Left forelimb (tissue), 1 donor: ENCODE measurements at regions not wholly inside any gene's neighbourhood (a gene's known extent, or its start where the extent isn't known, plus 50 kb on each side); places are given as distances from the start of the nearest gene placed in this dataset.
"Not testable (repeated sequence)": the region's sequence is repeated elsewhere in the genome, so short reads cannot be mapped to it uniquely, and the experiment has no call there.

Experiments used
- DNase-seq: peaks from one replicate; pipeline ENCODE4 v3.0.0-alpha.2; 2018; ENCODE audit warnings: low spot score

DNA sequence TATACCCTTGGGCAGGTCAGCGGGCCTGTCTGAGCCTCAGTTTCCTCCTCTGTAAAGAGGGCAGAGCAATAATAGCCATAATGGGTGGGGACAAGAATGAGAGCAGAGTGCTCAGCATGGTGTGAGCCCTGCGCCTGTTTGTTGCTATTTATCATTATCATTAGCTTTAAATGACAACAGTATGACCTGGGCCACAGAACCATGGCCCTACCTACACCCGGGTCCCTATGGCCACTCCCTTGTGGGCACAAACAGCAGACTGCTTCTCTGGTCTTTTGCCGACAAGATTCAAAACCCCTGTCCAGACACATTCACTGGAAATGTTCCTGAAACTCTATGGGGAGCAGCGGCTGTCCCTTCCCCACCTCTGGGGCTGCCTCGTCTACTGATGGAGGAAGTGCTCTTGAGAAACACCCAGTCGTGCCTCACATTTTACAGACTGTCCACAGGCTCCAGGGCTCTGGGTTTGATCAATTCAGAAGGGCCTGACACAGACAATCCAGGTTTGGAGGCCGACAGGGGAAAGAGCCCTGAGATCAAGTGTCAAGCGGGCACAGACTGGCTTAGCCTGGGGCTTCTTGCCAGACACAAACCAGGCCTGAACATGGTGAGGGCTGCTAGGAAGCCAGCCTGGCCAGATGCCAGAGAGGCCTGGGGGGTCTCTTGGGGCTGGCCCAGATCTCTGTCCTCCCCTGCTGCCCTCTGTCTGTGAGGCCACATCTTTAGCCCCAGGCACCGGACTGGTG lies 112.5 kb upstream of the CD82 start:
- DNase-seq: peak; percentile 60

DNA sequence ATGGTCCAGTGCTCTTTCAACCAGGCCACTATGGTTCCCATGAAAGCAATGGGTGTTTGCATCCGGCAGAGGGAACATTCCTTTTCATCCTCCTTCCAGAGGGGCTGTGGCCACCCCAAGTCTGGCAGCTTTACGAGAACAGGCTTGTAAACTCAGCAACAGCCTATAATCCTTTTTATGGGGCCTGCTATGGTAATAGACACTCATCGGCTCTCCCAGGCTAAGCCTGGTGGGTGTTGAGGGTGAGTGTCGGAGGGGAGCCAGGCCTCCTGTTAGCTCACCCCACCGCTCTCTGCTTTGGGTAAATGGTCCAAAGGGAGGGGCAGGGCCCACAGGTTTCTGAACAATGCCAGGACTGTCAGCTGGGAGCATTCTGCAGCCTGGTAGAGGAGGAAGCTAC lies 111.6 kb upstream of the CD82 start:
- DNase-seq: peak; percentile 42

DNA sequence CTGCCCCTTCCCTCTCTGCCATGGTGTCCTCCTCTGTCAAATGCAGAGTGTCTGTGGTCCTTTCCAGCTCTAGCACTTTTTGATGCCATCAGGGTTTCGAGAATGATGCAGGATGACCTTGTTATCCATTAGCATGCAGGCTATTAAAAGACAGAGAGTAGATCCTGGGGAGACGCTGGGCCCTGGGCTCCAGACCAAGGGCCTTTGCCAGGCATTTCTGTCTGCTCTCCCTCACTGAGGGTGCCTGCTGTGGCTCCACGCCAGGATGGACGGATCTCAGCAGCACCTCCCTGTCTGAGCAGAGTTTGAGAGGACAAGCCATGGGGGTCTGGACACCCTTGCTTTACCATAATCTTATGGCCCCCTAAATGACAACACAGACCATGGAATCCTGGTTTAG lies 110.8 kb upstream of the CD82 start:
- peak; percentile 52 for DNase-seq

DNA sequence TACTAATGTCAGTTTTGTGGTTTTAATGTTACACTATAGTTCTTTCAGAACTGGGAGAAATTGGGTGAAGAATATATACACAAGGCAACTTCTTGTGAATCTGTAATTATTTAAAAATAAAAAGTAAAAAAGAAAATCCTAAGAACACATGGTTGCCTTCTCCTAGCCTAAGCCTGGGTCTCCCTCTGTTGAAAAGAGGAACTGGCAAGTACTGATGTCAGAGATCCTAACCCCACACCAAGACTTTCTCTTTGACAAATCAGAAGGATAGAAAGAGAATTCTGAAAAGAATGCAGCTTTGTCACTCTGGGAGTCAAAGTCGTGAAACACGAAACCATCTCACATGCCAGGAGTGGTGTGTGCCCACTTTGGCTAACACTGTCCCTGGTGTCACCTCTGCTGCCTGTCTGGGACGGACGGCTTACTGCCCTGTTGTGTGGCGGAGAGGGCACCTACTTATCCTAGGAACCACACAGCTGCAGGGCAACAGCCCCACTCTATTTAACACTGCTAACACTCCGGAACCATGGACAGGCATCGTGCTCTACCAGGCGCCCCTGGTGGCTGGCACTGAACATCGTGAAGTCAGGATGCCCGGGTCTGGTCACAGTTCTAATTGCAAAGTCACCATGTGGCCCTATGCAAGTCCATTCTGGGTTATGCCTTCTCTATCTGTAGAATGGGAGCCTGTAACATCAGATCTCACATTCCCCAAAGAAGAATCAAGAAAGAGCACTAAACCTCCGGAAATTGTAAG lies 108.7 kb upstream of the CD82 start:
- peak; percentile 53 for DNase-seq

DNA sequence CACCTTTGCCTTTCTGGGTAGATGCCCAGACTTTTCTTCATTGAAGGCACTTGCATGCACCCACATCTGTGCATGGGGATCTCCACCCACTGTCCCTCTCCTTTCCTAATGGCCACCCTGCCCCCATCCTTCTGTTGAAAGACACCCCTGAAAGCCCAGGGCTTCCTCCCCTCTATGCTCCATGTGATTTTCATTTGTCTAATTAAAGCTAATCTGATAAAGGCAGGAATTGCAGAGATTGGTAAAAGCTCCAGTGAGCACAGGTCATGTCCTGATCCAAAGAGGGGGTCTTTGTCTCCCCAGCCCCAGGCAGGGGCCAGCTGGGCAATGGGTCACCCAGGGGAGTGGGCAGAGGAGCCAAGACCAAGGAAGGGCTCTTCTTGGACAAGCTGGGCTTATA lies 107.6 kb upstream of the CD82 start:
- no peak for DNase-seq

DNA sequence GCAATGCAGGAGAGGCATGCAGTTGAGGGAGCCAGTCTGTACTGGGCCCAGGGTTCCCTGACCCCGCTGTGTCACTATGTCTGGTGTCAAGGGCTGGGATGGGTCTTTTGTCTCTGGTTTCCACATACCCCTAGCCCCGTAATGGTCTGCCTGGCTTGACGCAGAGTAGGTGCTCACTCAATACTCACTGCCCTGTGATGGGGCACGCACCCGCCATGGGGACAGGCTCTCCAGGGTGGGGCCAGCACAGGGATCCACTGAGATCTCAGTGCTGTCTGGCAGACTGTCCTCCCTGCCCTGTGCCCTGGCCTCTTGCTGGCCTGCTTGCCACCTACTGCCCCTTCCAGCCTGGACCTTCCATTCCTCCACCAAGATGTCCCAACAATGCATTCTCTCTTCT lies 101.7 kb upstream of the CD82 start:
- DNase-seq: no peak

DNA sequence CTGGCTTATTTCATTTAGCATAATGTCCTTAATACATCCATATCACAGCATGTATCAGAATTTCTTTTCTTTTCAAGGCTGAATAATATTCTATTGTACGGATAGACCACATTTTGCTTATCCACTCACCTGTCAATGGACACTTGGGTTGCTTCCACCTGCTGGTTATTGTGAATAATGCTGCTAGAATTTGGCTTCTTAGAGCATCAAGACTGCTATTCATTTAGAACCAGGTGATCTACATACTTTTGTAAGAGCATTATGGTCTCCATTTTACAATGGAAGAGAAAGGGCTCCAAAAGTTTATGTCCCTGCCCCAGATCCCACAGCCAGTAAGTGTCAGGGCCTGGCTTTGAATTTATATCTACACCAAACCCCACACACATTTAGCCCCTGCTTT lies 100.7 kb upstream of the CD82 start:
- no peak for DNase-seq

DNA sequence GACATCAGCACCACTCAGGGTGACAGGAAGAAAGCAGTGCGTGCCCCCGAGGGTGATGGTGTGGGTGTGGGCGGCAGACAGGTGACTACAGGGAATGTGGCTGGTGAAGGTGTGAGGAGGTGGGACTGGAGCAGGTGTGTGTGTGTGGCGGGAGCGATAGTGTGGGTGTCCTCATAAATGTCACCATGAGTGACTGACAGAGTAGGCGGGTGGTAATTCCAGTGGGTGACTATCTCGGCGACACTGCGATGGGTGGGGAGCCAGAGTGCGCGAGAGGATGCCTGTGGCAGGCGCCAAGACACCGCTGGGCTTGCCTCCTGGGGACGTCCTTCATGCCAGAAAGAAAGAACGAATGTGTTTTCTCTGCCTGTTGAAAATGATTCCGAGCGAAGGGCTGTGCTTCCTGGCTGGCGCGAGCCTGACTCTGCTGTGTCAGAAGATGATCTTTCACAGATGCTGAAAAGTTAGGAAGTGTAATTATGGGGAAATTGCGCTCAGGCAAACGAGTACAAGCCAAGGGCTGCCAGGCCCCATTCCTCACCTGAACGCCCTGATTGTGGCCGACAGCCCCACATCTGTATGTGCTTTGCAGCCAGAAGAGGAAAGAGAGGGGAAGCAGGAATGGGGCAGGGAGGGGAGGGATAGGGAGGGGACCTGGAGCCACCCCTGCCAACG lies 98.8 kb upstream of the CD82 start:
- DNase-seq: no peak

DNA sequence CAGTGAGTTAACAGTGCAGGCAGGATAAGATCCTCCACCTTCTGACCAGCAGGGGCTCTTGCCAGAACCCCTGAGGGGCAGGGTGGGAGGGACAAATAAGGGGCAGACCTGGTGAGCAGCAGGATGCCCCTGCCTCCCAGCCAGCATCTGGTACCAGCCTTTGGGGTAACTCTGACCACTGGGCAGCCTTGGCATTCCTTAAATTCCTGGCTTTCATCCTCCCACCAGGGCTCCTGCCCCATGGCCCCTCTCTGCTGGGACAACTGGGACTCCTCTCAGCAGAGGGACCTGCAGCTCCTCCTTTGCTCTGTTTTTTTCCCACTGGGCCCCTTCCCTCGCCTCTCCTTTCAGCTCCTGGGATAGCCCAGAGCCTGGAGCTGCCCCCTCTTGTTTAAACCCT lies 98.0 kb upstream of the CD82 start:
- no peak for DNase-seq

DNA sequence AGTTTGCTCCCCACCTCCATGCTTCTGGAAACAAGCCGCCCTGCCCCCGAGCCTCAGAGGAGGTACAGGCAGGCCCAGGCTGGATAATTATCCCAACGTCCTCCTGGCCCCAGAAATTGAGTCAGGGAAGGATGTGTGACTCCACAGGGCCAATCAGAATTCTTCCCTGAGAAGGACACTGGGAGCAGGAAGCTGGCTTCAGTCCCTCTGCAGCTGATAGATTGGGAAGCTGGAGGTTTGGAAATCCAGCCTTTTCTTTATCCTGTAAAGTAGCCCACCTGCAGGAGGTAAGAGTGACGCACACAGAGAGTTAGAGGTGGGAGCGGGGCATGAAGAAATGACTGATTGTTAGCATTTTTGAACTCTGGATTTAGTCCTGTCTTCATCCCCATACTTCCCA lies 97.5 kb upstream of the CD82 start:
- no peak for DNase-seq

DNA sequence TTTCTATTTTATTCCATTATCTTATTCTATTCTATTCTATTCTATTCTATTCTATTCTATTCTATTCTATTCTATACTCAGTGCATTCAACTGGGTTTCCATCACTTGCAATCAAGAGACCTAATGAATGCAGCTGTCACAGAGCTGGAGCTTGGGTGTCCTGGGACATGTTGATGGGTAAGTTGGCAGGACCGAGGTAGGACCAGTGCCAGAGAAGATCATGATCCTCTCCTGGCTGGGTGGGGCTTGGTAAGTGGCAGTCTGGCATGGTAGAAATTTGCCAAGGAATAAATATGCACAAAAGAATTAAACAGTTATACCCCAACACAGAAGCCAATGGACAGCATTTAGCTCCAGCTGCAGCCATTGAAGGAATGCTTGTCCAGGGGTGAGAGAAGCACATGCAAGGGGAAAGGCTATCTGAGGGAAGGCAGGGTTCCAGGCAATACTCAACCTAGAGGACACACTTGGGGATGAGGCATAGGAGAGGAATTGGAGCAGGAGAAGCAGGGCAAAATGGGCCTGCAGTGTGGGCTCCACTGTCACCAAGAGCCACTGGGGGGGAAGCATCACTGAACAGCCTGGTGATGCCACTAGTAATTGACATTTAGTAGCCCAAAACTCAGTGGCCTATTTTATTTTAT lies 97.0 kb upstream of the CD82 start:
- DNase-seq: no peak

DNA sequence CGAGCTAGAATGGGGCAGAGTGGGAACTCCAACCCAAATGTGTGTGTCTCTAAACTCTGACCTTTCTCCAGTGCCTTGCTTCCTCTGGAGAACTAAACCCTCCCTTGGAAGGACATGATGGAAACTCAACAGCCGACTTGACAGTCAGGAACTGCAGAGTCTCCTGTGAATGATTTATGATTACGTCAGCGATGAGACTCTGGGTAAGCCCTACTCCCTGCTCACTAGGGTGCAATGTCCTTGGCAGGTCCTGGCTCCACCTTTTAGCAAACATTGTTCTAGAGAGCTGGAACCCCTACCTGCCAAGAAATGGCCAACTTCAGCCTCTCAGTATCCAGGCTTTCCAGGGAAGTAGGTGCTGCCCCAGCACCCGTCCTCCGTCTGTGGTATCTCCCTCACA lies 96.1 kb upstream of the CD82 start:
- no peak for DNase-seq

DNA sequence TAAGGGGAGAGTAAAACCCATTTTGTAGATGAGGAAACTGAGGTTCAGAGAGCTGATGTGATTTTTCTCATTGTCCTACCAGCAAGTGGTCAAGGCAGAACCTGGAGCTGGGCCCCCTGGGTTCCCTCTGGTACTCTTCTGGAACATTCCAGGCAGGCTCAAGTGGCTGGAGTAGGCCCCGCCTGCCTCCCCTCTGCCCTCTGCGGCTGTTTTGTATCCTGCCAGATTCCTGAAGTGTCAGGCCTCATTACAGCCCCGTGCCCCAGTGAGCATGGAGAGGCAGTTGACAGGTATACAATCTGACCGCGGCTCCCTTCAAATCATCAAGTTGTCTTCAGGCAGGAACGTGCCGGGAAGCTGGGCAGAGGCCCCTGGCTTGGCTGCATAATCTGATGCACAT lies 94.6 kb upstream of the CD82 start:
- DNase-seq: no peak

DNA sequence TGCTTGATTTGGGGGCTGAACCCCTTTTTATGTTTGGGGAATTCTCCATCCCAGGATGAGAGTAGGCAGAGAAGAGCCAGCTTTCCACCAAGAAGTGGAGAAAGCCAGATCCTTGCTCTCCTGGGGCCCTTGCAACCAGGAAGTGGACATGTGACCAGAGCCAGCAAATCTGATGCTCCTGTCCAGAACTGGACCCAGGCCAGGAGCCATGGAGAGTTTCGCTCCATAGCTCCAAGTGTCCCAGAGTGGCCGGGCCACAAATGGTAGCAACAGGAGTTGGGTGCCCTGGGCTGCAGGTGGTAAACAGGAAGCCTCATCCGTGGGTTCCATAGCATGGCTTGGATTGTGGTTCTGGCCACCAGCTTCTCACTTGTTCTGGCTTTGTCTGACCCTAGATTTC lies 93.9 kb upstream of the CD82 start:
- DNase-seq: no peak

DNA sequence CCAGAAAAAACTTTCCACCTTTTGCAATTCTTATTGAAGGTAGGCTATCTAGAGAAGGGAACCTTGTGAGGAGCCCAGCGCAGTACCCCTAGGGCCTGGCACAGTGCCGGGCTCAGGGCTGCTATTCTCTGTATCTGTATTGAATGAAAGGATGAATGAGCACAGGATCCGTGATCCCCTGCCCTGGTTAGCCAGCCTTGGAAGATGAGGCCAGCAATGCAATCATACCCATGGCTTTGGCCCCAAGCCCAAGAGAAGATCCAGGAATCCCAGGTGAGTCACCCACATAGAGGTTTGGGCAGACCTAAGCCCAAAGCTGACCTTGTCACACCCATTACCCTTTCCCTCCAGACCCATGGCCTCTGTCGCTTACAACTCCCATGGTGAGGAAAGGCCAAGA lies 92.5 kb upstream of the CD82 start:
- no peak for DNase-seq

DNA sequence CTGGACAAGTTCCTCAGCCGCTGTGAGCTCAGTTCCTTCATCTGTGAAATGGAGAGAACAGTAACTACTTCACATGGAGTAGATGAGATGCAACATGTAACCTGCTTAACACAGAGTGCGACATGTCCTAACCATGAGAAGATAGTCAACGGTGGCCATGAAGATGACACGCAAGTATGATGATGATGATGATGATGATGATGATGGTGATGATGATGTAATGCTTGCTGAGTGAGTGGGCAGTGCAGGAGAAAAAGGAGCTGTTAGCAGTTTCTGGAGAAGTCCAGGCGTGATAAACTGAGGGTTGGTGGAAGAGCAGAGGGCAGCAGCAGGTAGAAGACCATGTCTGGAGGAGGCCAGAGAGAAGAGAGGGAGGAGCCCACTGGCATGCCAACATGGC lies 90.8 kb upstream of the CD82 start:
- DNase-seq: no peak

DNA sequence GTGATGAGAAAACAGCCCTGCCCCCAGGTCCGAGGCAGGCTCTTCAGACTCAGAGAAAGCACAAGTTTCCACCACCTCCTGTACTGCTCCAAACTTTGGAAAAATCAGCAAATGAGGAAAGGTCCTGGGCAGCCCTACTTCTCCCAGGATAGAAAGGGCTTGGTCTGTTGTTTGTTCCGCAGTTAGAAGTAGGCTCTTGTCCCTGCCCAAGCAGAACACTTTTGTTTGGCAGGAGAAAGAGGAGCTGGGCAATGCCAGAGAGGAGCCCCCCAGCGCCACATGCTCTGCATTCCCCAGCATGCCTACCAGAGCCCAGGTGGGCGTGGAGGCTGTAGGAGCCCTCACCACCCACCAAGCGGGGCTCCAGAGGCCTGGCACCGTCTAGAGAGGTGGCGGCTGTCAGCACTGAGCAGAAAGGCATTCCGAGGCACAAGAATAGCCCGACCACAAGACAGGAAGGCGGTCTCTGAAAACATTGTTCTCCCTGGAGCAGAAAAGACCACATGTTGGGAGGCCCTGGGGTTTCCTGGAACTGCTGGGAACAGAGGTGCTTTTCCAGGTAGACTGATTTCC lies 90.3 kb upstream of the CD82 start:
- DNase-seq: no peak

DNA sequence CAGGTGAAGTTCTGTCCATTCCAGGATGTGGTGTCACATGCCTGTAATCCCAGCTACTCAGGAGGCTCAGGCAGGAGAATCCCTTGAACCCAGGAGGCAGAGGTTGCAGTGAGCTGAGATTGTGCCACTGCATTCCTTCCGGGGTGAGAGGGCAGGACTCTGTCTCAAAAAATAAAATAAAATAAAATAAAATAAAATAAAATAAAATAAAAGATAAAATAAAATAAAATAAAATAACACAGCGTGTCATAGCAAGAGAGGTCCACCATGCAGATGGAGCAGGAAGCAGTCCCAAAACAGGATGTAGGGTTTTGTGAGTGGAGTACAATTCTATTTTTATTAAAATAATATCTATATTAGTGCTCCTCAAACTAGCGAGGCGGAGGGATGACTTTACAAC lies 83.1 kb upstream of the CD82 start:
- DNase-seq: not testable (repeated sequence)

DNA sequence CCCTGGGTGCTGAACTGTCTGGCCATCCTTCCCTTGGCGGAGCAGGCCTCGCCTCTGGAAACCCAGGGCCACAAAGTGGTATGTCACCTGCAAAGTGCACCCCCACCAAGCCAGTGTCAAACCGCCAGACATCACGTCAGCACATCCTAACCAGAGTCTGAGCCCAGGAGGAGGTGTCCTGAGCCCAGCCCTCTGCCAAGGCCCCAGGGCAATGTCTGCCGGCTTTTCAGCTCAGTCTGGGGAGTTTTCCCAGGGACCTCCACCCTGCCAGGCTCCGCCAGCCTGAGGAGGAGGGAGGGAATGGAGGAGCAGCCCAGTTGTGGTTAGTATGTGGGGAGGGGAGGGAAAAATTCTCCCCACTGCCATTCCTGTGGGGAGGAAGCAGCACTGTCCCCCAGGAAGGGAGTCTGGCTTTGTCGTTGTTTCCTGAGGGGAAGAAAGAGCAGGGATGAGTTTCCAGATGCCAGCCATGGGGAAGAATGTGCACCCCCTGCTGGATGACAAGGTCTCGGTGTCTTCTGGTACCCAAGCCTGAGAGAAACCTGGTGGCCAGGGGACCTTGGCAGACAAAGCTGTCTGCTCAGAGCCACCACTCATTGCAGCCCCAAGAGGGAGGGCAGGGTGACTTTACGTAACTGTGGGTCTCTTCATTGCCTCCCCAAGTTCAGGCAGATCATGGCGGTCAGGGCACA lies 81.4 kb upstream of the CD82 start:
- no peak for DNase-seq

DNA sequence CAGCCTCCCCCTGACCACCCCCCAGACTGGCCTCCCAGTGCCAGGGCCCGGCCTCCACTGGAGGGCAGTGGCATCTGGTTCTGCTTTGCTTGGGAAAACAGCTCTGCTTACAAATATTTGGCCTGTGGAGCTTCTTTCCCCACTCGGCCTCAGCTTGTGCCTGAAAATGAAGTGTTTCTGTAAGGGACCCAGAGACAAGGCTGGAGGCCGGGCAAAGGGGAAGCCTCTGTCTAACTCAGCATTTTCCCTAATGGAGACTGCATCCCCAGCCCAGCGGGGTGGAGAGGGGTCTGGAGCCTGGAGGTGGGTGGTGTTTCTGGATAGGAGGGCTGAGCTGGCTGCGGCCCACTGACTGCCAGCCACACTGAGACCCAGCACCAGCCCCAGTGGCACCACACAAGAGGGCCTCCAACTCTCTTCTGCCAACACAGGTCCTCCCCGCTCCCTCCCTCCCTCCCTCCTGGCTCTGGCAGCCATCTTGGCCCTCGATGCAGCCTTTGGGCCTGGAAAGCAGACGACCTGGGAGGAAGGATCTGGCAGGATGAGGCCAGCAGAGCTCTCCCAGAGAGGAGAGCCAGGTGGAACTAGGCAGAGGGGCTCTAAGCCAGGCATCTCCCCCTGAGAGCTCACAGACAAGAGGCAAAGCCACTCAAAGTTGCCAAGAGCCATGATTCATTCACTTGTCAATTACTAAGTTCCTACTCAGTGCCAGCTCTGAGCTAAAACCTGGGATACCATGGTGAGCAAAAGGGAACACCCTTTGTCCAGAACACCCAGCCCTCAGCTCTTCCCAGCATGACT lies 77.1 kb upstream of the CD82 start:
- no peak for DNase-seq

DNA sequence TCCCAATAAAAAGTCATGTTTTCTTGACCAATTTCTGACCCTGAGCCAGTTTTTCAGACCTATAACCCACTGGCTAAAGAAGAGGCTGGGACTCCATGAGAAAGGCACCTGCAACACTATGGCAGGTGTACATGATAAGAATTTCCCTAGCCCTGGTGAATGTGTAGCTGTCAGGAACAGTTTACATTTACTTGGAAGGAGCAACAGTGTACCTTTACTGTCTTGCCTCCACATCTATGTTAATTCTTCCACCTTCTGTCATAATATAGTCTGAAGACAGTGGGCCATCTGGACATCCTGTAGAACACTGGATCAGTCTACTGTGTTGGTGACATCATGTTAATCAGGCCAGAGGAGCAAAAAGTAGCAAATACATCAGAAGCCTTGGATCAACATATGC lies 72.1 kb upstream of the CD82 start:
- DNase-seq: no peak
